Stimulated activated effector memory CD8-positive, alpha-beta T cell treated with anti-CD3 and anti-CD28 coated beads, Interleukin-12 subunit alpha, Interleukin-12 subunit beta, amount 100 ng/mL, for 72 hours (primary cell): ENCODE measurements at regions not wholly inside any gene's neighbourhood (a gene's known extent, or its start where the extent isn't known, plus 50 kb on each side); places are given as distances from the start of the nearest gene placed in this dataset.
A peak's percentile ranks its signal among the peaks of the same experiment; 100 is the strongest.
"Not testable (repeated sequence)": the region's sequence is repeated elsewhere in the genome, so short reads cannot be mapped to it uniquely, and the experiment has no call there.

Source experiments
- ATAC-seq: fragments of 150-1000 bp; cut with Tn5 transposase; 2 replicates; pipeline ENCODE4 v1.10.0; 2021
- DNase-seq, 2 donors: peaks; one replicate each; pipeline ENCODE4 v3.0.0; 2021 to 2022; ENCODE audit warnings: low spot score in 2 of 2
- H3K27ac Mint-ChIP-seq: one replicate; pipeline ENCODE4 v1.8.0; 2022; ENCODE audit warnings: mild to moderate bottlenecking, mixed read lengths
- H3K36me3 Mint-ChIP-seq: one replicate; pipeline ENCODE4 v1.8.0; 2022; ENCODE audit warnings: mild to moderate bottlenecking, mixed read lengths
- H3K4me1 Mint-ChIP-seq: one replicate; pipeline ENCODE4 v1.8.0; 2022; ENCODE audit warnings: mixed read lengths
- H3K4me3 Mint-ChIP-seq: one replicate; pipeline ENCODE4 v1.8.0; 2022; ENCODE audit warnings: mild to moderate bottlenecking, mixed read lengths
- H3K9me3 Mint-ChIP-seq: one replicate; pipeline ENCODE4 v1.8.0; 2022; ENCODE audit warnings: mixed read lengths

- Mint-ChIP-seq H3K4me1 (peaks cover 9% of the 10 kb centered on the region), H3K36me3 (no peaks in the 10 kb centered on the region), H3K27ac (no peak overlapping the region), H3K9me3 (no peaks in the 10 kb centered on the region), H3K4me3 (no peak overlapping the region)
- ATAC-seq (no peak), DNase-seq (no peak)
Observed at GRCh38 chr1:185444676-185445075, 127.6 kb upstream of the IVNS1ABP start.

- DNase-seq (no peak), ATAC-seq (no peak)
- Mint-ChIP-seq H3K36me3 (no peaks in the 10 kb centered on the region), H3K4me1 (peaks cover 9% of the 10 kb centered on the region), H3K4me3 (no peak overlapping the region), H3K27ac (no peak overlapping the region), H3K9me3 (no peaks in the 10 kb centered on the region)
Observed at GRCh38 chr1:185442050-185442449, 125.0 kb upstream of the IVNS1ABP start.

GRCh38 chr1:185441605-185442004 is 124.6 kb upstream of the IVNS1ABP start:
- ATAC-seq (no peak), DNase-seq (no peak)
- no peaks in the 10 kb centered on the region for H3K9me3 Mint-ChIP-seq
- no peak overlapping the region for H3K4me3 Mint-ChIP-seq
- no peak overlapping the region for H3K27ac Mint-ChIP-seq
- peaks cover 9% of the 10 kb centered on the region for H3K4me1 Mint-ChIP-seq
- no peaks in the 10 kb centered on the region for H3K36me3 Mint-ChIP-seq

GRCh38 chr1:185440877-185441276 is 123.8 kb upstream of the IVNS1ABP start:
- Mint-ChIP-seq H3K27ac (no peak overlapping the region), H3K4me1 (peaks cover 9% of the 10 kb centered on the region), H3K9me3 (no peaks in the 10 kb centered on the region), H3K4me3 (no peak overlapping the region), H3K36me3 (no peaks in the 10 kb centered on the region)
- ATAC-seq (no peak), DNase-seq (no peak)

- H3K4me3 Mint-ChIP-seq, result no peak overlapping the region
- peak in 1 of 2 donors; percentile 70 for DNase-seq
Observed at GRCh38 chr1:185439727-185440415, 122.8 kb upstream of the IVNS1ABP start.

GRCh38 chr1:185438936-185439335 is 121.9 kb upstream of the IVNS1ABP start:
- Mint-ChIP-seq H3K4me1 (peaks cover 9% of the 10 kb centered on the region), H3K9me3 (no peaks in the 10 kb centered on the region), H3K27ac (no peak overlapping the region), H3K4me3 (no peak overlapping the region), H3K36me3 (no peaks in the 10 kb centered on the region)
- DNase-seq (no peak), ATAC-seq (peak; percentile 15)

More at GRCh38 chr1:185439727-185440415, 122.8 kb upstream of the IVNS1ABP start:
- peaks cover 9% of the 10 kb centered on the region for H3K4me1 Mint-ChIP-seq
- no peaks in the 10 kb centered on the region for H3K36me3 Mint-ChIP-seq
- ATAC-seq, result peak; percentile 93
- H3K9me3 Mint-ChIP-seq, result no peaks in the 10 kb centered on the region
- no peak overlapping the region for H3K27ac Mint-ChIP-seq

GRCh38 chr1:185435696-185436379 is 118.8 kb upstream of the IVNS1ABP start:
- no peaks in the 10 kb centered on the region for H3K9me3 Mint-ChIP-seq
- H3K4me1 Mint-ChIP-seq, result peaks cover 7% of the 10 kb centered on the region
- H3K36me3 Mint-ChIP-seq, result no peaks in the 10 kb centered on the region
- ATAC-seq (no peak), DNase-seq (no peak)
- no peak overlapping the region for H3K27ac Mint-ChIP-seq
- no peak overlapping the region for H3K4me3 Mint-ChIP-seq

GRCh38 chr1:185434721-185435120 is 117.7 kb upstream of the IVNS1ABP start:
- Mint-ChIP-seq H3K4me1 (peaks cover 6% of the 10 kb centered on the region), H3K9me3 (no peaks in the 10 kb centered on the region), H3K27ac (no peak overlapping the region), H3K4me3 (no peak overlapping the region), H3K36me3 (no peaks in the 10 kb centered on the region)
- no peak for DNase-seq
- ATAC-seq, result no peak

- no peak overlapping the region for H3K27ac Mint-ChIP-seq
- ATAC-seq, result no peak
- H3K36me3 Mint-ChIP-seq, result no peaks in the 10 kb centered on the region
- H3K4me3 Mint-ChIP-seq, result no peak overlapping the region
- peaks cover 4% of the 10 kb centered on the region for H3K9me3 Mint-ChIP-seq
- no peak for DNase-seq
- peaks cover 6% of the 10 kb centered on the region for H3K4me1 Mint-ChIP-seq
Observed at GRCh38 chr1:185433667-185434066, 116.6 kb upstream of the IVNS1ABP start.

GRCh38 chr1:185432948-185433347 is 115.9 kb upstream of the IVNS1ABP start:
- H3K36me3 Mint-ChIP-seq, result no peaks in the 10 kb centered on the region
- peaks cover 4% of the 10 kb centered on the region for H3K9me3 Mint-ChIP-seq
- H3K4me1 Mint-ChIP-seq, result peaks cover 6% of the 10 kb centered on the region
- DNase-seq (no peak), ATAC-seq (peak; percentile 97)
- H3K4me3 Mint-ChIP-seq, result no peak overlapping the region
- H3K27ac Mint-ChIP-seq, result peak overlapping the region; percentile 63

GRCh38 chr1:185431612-185432011 is 114.6 kb upstream of the IVNS1ABP start:
- no peak overlapping the region for H3K27ac Mint-ChIP-seq
- H3K36me3 Mint-ChIP-seq, result no peaks in the 10 kb centered on the region
- peaks cover 6% of the 10 kb centered on the region for H3K4me1 Mint-ChIP-seq
- peak; percentile 36 for ATAC-seq
- H3K4me3 Mint-ChIP-seq, result no peak overlapping the region
- DNase-seq, result no peak
- H3K9me3 Mint-ChIP-seq, result peaks cover 4% of the 10 kb centered on the region

GRCh38 chr1:185429668-185430067 is 112.6 kb upstream of the IVNS1ABP start:
- not testable (repeated sequence) for DNase-seq, H3K36me3 Mint-ChIP-seq, ATAC-seq, H3K9me3 Mint-ChIP-seq, H3K4me3 Mint-ChIP-seq
- Mint-ChIP-seq H3K27ac (peak overlapping the region; percentile 40), H3K4me1 (peaks cover 21% of the 10 kb centered on the region)

- H3K9me3 Mint-ChIP-seq, result peaks cover 4% of the 10 kb centered on the region
- no peak for DNase-seq
- H3K4me3 Mint-ChIP-seq, result no peak overlapping the region
- no peak for ATAC-seq
- H3K4me1 Mint-ChIP-seq, result peaks cover 25% of the 10 kb centered on the region
- no peak overlapping the region for H3K27ac Mint-ChIP-seq
- H3K36me3 Mint-ChIP-seq, result no peaks in the 10 kb centered on the region
Observed at GRCh38 chr1:185427776-185428175, 110.7 kb upstream of the IVNS1ABP start.

GRCh38 chr1:185427264-185427663 is 110.2 kb upstream of the IVNS1ABP start:
- no peak overlapping the region for H3K27ac Mint-ChIP-seq
- DNase-seq (no peak), ATAC-seq (no peak)
- peaks cover 26% of the 10 kb centered on the region for H3K4me1 Mint-ChIP-seq
- peaks cover 4% of the 10 kb centered on the region for H3K9me3 Mint-ChIP-seq
- H3K4me3 Mint-ChIP-seq, result no peak overlapping the region
- no peaks in the 10 kb centered on the region for H3K36me3 Mint-ChIP-seq

GRCh38 chr1:185426848-185427247 is 109.8 kb upstream of the IVNS1ABP start:
- H3K4me1 Mint-ChIP-seq, result peaks cover 28% of the 10 kb centered on the region
- no peaks in the 10 kb centered on the region for H3K36me3 Mint-ChIP-seq
- peaks cover 4% of the 10 kb centered on the region for H3K9me3 Mint-ChIP-seq
- ATAC-seq (no peak), DNase-seq (no peak)
- H3K4me3 Mint-ChIP-seq, result no peak overlapping the region
- no peak overlapping the region for H3K27ac Mint-ChIP-seq

GRCh38 chr1:185425163-185425562 is 108.1 kb upstream of the IVNS1ABP start:
- Mint-ChIP-seq H3K36me3 (no peaks in the 10 kb centered on the region), H3K9me3 (peaks cover 4% of the 10 kb centered on the region), H3K4me1 (peaks cover 45% of the 10 kb centered on the region), H3K27ac (no peak overlapping the region), H3K4me3 (no peak overlapping the region)
- no peak for ATAC-seq
- DNase-seq, result no peak
